GM21360 (cell line): ENCODE measurements at regions not wholly inside any gene's neighbourhood (a gene's known extent, or its start where the extent isn't known, plus 50 kb on each side); places are given as distances from the start of the nearest gene placed in this dataset.

Source experiments
- ATAC-seq: cut with Tn5 transposase; IDR thresholded peaks from one replicate; pipeline ENCODE4 v1.9.1; 2021; ENCODE audit warnings: mild to moderate bottlenecking, moderate library complexity; ENCODE audit not compliant: unreplicated experiment

DNA sequence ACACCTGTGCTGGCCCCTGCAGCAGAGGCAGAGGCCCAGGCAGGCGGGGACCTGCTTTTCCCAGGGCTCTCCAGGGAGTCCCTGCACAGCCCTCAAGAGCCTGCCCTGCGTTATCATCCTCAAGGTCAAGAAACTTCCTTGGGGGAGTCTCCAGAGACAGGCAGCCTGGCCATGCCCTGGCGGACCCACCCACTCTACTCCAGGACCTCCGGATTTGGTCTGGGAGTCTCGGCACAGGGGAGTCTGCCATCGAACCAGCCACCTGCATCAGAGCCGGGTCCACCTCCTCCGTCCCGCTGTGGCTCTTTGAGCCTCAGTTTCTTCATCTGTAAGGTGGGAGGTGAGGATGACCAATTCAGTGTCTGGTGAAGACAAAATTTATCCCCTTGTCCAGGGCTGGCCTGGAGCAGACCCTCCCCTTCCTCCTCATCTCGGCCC lies 75.3 kb upstream of the TNRC6C start:
- ATAC-seq = no peak

DNA sequence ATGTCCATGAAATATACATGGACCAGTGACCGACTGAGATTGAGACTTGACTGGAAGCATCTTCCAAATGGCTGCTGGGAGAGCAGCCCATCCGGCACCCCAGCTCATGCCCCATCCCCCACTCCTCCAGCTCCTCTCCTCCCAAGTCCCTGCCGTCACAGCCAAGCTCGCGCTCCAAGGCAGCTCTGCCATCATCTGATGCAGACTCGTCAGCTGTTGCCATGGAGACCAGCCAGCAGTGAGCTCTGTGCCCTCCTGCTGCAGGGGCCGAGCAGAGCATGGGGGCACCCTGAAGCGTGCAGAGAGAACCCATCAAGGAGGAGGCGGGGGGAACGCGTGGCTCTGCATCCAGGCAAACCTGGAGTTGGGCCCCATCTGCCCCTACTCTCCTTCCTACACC lies 74.5 kb upstream of the TNRC6C start:
- ATAC-seq = no peak

DNA sequence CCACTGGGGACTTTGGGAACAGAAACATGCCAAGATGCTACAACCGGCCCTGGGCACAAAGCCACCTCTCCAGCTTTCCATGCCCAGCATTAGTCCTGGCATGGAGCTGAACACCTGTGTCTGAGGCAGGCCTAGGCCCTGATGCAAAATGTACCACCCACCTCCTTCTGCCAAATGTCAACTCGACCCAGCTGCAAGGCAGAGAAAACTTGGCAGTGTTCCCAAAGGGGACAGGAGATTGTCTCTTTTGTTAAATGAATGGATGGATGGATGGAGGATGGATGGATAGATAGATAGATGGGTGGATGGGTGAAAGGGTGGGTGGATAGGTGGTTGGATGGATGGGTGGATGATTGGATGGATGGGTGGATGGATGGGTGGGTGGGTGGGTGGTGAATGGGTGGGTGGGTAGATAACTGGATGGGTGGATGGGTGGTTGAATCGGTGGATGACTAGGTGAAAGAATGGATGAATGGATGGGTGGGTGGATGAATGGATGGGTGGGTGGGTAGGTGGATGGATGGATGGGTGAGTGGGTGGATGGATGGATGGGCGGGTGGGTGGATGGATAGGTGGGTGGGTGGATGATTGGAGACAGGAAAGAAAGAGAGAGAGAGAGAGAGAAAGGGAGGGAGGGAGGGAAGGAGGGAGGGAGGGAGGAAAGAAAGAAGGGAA lies 73.4 kb upstream of the TNRC6C start:
- ATAC-seq = no peak

DNA sequence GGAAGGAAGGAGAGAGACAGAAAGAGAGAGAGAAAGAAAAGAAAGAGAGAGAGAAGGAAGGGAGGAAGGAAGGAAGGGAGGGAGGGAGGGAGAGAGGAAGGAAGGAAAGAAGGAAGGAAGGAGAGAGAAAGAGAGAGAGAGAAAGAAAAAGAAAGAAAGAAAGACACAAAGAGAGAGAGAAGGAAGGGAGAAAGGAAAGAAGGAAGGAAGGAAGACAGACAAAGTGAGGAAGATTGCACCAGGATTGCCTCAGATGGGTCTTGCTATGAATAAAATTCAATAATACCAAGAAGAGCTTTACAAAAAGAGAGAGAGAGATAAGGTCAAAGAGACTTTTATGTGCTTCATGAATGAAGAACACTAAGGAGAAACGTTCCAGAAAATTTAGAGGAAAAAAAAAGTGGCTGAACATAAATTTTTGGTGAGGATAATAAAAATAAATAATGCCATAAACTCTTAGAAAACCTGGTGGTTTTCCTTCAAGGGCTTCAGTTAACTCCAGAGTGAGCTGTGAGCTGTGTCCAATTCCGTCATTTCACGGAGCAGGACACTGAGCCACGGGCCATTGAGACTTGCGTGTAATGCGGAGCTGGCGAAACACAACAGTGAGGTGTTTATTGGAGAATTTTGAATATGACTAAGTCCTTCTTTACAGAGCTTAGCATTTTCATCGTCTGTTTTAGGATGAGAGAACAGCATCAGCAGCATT lies 72.7 kb upstream of the TNRC6C start:
- ATAC-seq = no peak

DNA sequence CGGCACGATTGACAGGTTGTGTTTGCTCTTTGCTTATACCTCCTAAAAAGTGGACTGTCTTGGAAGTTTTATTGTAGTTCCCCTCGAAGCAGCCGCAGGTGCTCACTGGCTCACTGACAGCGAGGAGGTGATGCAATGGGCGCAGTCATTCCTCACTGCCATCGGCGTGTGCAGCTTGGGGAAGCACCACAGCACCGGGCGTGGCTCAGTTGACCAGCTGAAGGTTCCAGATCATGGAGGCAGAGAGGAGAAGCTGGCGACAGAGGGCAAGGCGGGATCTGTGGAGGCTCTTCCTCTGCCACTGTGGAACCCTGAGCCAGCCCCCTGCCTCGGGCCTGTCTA lies 72.1 kb upstream of the TNRC6C start:
- ATAC-seq = no peak

DNA sequence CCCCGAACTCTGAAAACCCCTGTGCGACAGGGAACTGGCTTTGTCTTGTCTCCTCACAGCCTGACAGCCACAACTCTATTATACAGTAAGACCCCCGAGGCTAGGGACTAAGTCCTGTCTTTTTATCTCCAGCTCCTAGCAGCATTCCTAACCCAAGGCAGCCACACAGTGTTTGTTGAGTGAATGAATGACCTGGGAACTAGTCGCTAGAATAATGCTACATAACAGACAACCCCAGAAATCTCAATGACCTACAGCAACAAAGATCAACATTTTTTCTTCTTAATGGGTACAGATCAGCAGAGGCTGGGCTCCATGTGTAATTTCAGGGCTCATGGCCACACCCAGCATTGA lies 71.4 kb upstream of the TNRC6C start:
- no peak for ATAC-seq

DNA sequence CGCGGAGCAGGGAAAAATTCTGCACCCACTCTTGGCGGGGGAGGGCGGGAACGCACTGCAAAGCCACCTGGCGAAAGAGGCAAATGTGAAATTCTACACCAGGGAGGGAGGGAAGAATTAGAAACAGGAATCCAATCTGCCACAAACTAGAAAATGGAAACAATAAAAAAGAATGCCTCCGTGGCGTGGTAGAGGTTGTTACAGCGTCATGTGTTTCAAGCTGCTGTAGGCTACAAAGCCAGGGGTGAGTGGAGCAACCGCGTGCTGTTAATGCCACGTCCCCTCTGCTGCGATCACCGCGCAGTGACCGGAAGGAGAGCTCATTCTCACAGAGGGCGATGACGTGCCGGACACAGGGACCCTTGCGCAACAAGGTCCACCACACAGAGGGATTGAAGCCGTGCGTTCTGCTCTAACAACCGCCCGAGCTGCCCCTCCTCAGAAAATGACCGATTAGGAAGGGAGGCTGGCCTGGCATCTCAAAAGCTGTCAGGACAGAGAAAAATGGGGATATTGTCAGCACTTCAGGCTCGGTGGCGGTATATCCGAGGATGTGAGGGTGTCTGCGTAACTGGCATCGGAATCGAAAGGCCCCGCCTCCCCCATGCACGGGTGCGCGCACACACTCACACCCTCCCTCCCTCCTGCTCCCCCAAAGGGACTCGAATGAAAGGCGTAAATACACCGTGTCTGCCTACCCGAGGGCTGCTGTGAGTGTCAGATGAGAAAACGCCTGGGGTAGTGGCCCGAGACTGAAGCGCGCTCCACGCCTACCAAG lies 70.8 kb upstream of the TNRC6C start:
- no peak for ATAC-seq

DNA sequence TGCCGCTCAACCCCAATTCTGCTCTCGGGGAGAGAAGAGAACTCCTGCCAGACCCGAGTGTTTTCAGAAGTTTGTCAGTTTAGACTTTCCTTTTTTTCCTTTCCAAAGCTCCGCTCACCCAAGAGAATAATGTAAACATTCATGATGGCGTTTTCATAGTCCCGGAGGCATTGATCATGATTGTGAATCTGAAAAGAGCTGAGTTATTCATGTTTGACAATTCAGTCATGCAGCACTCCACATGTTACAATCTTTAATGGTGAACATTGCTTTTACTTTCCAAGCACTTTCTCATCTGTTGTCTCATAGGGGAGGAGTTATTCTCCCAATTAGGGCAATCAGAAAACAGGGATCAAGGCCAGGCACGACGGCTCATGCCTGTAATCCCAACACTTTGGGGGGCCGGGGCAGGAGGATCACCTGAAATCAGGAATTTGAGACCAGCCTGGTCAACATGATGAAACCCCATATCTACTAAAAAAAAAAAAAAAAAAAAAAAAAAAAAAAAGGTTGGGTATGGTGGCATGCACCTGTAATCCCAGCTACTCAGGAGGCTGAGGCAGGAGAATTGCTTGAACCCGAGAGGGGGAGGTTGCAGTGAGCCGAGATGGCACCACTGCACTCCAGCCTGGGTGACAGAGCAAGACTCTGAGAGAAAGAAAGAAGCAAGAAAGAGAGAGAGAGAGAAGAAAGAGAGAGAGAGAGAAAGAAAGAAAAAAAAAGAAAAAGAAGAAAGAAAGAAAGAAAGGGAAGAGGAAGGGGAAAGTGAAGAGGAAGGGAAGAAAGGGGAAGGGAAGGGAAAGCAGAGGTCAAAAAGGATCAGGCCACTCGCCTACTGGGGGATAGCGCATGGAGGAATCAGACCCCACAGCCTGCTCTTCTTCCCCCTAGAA lies 70.0 kb upstream of the TNRC6C start:
- no peak for ATAC-seq

DNA sequence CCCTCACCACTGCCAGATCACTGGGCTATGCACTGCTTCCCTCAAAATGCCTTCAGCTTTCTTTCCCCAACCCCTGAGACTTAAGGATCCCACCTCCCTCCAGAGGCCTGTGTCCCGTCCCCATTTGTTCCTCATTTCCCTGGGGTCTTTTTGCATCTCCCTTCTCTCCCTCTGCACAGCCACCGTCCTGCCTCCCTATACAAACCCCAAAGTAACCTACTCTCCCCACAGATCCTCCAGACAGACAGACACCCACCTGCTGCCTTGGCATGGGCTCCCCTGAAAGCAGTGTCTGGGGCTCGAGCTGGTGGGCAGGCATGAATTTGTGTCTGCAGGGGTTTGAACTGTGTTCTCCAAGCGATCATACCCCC lies 69.4 kb upstream of the TNRC6C start:
- no peak for ATAC-seq

DNA sequence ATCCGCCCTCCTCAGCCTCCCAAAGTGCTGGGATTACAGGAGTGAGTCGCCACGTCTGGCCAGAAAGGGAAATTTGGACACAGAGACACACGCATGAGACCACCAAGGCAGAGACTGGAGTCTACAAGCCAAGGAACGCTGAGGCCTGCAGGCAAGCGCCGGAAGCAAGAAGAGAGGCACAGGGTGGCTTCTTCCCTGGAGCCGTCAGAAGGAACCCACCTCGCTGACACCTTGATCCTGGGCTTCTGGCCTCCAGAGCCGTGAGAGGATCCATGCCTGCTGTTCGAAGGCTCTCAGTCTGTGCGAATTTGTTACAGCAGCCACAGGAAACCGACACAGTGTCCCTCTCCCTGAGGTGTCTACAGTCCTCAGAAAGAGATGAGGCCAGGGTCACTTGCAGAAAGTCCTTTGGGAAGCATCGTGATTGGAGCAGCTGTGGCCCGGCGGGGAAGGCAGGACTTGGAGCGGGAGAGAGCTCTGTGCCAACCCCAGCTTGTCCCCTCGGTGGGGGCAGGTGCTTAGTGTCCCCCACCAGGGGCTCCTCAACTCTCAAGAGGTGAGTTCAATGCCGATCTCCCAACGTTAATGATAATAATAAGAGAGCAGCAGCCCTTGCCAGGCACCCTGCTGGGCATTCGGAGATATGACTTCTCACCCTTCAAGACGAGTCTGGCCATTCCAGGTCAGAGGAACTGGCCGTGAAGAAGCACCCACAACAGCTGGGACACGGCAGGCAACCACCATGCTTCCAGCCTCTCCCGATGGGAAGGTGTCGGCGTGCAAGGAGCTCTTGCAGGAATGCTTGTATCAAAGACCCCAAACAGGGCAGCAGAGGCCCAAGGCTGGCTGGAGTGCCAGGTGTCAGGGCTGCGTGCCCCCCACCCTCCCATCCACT lies 68.4 kb upstream of the TNRC6C start:
- no peak for ATAC-seq

DNA sequence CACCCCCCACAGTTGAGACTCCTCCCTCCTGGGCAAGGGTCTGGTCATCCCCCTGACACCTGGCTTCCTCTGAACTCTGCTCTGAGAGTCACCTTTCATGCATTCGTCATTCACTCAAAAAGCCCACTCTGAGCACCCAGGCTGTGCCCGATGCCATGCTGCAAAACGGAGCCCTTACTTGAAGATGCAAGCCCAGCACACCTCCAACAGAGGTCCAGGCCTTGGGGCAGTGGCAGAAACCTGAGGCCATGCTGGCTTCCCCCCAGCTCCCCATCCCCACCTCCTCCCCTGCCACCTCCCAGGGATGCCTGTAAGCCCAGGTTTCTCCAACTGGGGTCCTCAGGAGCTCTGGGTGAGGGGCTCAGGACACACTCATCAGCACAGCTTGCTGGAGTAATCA lies 67.7 kb upstream of the TNRC6C start:
- no peak for ATAC-seq

DNA sequence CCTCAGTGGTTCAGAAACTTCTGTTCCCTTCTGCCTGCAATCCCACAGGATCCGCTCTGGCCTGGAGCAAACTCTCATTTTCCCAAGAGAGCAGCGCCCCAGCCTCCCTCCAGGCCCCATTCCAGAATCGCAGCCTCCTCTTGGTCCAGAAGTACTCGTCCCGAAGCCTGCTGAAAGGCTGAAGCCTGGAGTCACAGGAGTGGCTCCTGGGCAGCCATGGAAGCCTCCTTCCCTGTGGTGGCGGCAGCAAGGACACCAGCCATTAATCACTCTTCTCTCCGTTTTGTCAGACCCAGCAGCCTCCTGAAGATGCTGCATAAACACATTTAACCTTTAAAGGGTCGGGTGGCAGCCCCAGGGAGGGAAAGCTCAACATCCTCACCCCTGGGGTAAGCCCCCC lies 66.9 kb upstream of the TNRC6C start:
- no peak for ATAC-seq

DNA sequence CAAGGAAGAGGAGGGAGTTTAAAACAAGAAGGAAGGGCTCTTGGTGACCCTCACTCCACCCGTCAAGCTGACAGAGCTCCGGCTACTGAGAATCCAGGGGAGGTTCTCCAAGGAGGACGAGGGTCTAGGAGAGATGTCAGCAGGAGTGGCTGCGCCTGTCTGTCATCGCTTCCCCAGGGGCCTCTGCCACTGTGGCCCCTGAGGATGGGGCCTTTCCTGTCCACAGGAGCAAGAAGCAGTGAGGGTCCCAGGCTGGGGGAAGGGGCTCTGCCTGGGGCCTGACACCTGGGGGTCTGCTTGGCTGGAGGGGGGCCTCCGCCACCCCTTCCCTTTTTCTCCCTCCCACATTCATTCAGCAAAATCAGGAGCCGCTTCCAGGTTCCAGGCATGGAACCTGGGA lies 66.5 kb upstream of the TNRC6C start:
- no peak for ATAC-seq

DNA sequence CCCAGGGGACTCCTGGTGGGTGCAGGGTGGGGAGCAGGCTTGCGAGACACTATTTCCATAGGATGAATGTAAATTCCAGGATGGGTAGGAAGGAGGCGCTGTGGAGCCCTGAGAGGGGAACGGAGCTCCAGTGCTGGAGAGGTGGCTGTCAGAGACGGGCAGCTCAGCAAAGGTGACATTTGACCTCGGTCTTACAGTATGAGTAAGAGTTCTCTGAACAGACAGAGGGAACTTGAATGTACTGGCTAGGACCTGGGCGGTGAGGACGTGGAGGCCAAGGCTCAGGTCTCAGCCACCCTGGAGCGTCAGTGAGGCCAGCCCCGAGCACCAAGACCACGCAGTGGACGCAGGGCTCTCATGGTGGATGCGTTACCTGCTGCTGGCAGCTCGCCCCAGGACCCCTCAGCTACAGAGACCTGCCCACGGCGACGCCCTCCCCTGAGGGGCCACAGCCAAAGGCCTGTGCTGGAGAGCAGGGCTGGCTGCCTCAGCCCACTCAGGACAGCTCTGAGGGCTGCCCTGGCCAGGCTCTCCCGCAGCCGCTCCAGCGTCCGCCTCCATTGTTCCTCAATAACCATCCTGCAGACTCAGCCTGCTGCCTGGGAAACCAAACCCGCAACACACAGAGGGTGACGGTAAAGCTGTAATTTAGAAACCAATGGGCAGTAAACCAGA lies 65.9 kb upstream of the TNRC6C start:
- ATAC-seq = no peak

DNA sequence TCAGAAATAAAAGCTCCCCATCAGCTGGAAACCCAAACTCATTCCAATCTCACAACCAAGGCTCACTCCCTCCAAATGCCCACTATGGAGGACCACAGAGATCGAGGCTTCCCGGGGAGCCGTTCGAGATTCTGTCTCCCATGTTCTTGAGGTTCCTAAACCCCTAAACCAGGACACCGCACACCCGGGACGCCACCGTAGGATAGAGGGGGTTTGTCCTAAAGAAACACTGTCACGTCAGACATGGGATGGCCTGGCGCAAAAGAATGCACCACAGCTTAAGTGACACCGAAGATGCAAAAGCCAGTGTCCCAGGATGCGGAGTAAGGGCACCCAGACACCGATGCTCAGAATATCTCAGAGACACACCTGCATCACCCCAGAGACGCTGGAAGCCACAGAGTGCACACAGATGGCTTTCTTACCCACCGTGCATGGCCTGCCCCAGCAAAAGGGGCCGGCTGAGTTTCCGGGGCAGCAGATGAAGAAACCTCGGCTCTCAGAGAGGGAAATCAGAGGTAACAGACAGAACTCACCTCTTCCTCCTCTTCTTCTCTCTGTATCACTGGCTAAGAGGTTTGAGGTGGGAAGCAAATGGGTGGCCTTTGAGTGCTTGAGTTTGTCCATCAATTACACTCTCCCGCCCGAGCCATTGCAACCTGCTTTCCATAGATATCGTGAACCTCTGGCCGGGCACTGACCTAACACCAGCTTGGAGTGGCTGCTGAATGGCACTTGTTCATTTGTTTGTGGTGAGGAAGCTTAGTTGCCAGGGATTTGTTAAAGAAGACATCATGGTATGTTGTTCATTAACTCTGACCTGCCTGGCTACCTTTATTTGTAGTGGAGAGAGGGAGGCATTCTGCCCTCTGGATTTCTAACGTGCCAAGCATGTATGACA lies 65.1 kb upstream of the TNRC6C start:
- no peak for ATAC-seq

DNA sequence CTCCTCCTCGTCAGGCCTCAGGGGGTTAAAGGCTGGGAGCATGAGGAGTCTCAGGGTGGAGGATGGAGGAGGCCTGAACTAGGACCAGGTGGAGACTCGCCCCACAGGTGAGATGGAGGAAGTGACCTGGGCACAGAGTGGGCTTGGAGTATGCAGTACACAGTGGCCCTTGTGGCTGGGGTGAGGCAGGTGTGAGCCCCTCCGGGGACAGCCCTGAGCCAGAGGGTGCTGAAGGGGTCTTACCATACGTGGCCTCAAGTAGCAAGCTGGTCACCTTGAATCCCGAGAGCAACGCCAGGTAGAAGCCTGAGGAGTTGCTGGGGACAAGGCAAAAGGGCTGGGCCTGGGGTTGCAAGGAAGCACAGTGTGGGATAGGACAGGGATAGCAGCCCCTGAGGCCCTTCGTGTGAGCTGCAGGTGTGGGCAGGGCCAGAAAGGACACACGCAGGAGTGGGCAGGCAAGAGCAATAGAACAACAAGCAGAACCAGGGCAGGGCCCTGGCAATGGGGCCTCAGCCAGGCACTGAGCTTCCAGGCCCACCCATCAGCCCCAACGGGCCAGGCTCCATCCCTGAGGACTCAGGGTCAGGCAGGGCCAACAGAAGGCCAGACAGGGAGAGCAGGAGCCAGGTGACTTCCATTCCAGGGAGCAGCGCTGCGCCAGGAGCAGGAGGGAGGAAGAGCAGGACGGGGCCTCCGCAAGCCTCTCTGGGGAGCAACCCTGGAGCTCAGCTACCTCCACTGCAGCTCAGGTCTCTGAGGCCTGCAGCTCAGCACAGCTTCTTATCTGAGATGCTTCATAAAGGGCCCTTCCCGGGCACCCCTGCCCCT lies 64.2 kb upstream of the TNRC6C start:
- ATAC-seq = no peak

DNA sequence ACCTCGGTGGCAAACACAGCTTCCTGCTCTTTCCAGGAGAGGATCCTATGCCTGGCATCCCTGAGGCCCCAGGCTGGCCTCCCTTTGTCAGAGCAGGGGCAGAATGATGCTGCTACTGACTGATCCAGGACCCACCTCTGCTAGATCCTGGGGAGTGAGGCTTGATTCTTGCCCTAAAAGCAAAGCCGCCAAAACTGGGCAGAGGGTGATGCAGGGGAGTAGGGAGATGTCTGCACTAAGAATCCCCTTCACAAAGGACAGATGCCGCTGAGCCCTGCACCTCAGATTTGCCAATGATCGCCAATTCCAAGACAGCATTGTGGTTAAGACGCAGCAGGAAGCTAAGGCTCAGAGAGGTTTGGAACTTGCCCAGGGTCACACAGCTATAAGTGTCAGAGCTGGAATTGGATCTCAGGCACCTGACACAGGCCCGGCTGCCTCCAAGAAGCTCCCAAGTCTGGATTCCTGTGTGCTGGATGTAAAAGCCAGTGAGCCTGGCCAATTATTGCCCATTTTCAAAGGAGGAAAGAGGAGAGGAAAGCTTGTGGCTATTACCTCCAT lies 60.7 kb upstream of the TNRC6C start:
- ATAC-seq = no peak
